NCI-H146 (cell line): ENCODE measurements at regions not wholly inside any gene's neighbourhood (a gene's known extent, or its start where the extent isn't known, plus 50 kb on each side); places are given as distances from the start of the nearest gene placed in this dataset.
"Not testable (repeated sequence)": the region's sequence is repeated elsewhere in the genome, so short reads cannot be mapped to it uniquely, and the experiment has no call there.

Experiments used
- DNase-seq: peaks from one replicate; lab custom pipeline; 2025; lab: John Stamatoyannopoulos, UW

- DNase-seq: no peak
Observed at GRCh38 chr7:54392935-54393334, 149.2 kb upstream of the VSTM2A start.

GRCh38 chr7:54394834-54395233, 147.3 kb upstream of the VSTM2A start:
- DNase-seq: peak; percentile 5

GRCh38 chr7:54397836-54398612, 144.2 kb upstream of the VSTM2A start:
- no peak for DNase-seq

- DNase-seq: no peak
Observed at GRCh38 chr7:54398863-54399262, 143.3 kb upstream of the VSTM2A start.

- no peak for DNase-seq
Observed at GRCh38 chr7:54409917-54410316, 132.3 kb upstream of the VSTM2A start.

- DNase-seq: no peak
Observed at GRCh38 chr7:54416678-54417077, 125.5 kb upstream of the VSTM2A start.

- no peak for DNase-seq
Observed at GRCh38 chr7:54419209-54419608, 123.0 kb upstream of the VSTM2A start.

GRCh38 chr7:54426406-54426805, 115.8 kb upstream of the VSTM2A start:
- DNase-seq: no peak

- no peak for DNase-seq
Observed at GRCh38 chr7:54429111-54429510, 113.1 kb upstream of the VSTM2A start.

- DNase-seq: no peak
Observed at GRCh38 chr7:54439391-54439790, 102.8 kb upstream of the VSTM2A start.

- not testable (repeated sequence) for DNase-seq
Observed at GRCh38 chr7:54444046-54444686, 98.0 kb upstream of the VSTM2A start.

- DNase-seq: not testable (repeated sequence)
Observed at GRCh38 chr7:54453168-54453567, 89.0 kb upstream of the VSTM2A start.

GRCh38 chr7:54454700-54455099, 87.5 kb upstream of the VSTM2A start:
- not testable (repeated sequence) for DNase-seq

- DNase-seq: no peak
Observed at GRCh38 chr7:54465095-54465494, 77.1 kb upstream of the VSTM2A start.

GRCh38 chr7:54469740-54470139, 72.4 kb upstream of the VSTM2A start:
- DNase-seq: no peak

- DNase-seq: no peak
Observed at GRCh38 chr7:54476609-54477008, 65.6 kb upstream of the VSTM2A start.

- DNase-seq: no peak
Observed at GRCh38 chr7:54477083-54477482, 65.1 kb upstream of the VSTM2A start.

GRCh38 chr7:54483523-54483922, 58.7 kb upstream of the VSTM2A start:
- no peak for DNase-seq

GRCh38 chr7:54485044-54485443, 57.1 kb upstream of the VSTM2A start:
- no peak for DNase-seq
